H1 (cell line): ENCODE measurements at regions not wholly inside any gene's neighbourhood (a gene's known extent, or its start where the extent isn't known, plus 50 kb on each side); places are given as distances from the start of the nearest gene placed in this dataset.

Experiments
- CREB1 ChIP-seq: IDR thresholded peaks from 2 replicates; pipeline ENCODE4 v1.6.1; 2012; ENCODE audit warnings: inconsistent platforms
- TCF12 ChIP-seq: IDR thresholded peaks from 2 replicates; pipeline ENCODE4 v1.6.1; 2011; ENCODE audit warnings: low read depth, mild to moderate bottlenecking, low read length

- TF ChIP-seq TCF12, result no peak
- TF ChIP-seq CREB1, result no peak
These were observed 661.5 kb upstream of the ZP4 start for GRCh38 chr1:238552271-238552670.
